ENCODE measurements at regions not wholly inside any gene's neighbourhood (a gene's known extent, or its start where the extent isn't known, plus 50 kb on each side); places are given as distances from the start of the nearest gene placed in this dataset.
"Not testable (repeated sequence)": the region's sequence is repeated elsewhere in the genome, so short reads cannot be mapped to it uniquely, and the experiment has no call there.

DNA sequence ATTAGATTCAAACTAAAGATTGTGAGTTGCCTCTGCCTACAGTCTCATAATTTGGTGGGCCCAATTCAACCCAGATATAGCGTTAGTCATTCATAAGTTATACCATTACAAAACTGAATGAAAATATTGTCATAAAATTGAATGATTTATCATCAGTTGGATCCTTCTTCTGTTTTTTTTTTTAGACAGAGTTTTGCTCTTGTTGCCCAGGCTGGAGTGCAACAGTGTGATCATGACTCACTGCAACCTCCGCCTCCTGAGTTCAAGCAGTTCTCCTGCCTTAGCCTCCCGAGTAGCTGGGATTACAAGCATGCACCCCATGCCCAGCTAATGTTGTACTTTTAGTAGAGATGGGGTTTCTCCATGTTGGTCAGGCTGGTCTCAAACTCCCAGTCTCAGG lies 157.2 kb upstream of the PTBP2 start:
- H3K4me2 ChIP-seq; H3K79me2 ChIP-seq (ENCODE audit: insufficient read depth); H2AFZ ChIP-seq (ENCODE audit: low read depth); H4K20me1 ChIP-seq (ENCODE audit: insufficient read depth); H3K27me3 ChIP-seq (ENCODE audit: insufficient read depth); H3K27ac ChIP-seq (ENCODE audit: low read depth in 2 of 2, low read length in 1 of 2); CTCF ChIA-PET; H3K9ac ChIP-seq; H3K9me2 ChIP-seq; H3K36me3 ChIP-seq (replicated peaks in 1 of 2; ENCODE audit: control insufficient read depth in 1 of 2, insufficient read depth in 2 of 2, low read length in 1 of 2); POLR2A ChIA-PET; H3F3A ChIP-seq (replicated peaks; ENCODE audit: insufficient read depth); DNase-seq; H3K4me3 ChIP-seq (ENCODE audit: low read depth in 2 of 2, low read length in 1 of 2); H3K4me1 ChIP-seq (ENCODE audit: control insufficient read depth in 1 of 2, insufficient read depth in 2 of 2, low read depth in 1 of 2, low read length in 1 of 2); H3K9me3 ChIP-seq: not testable (repeated sequence)
- 60% methylated on average over 3 of the region's 3 CpGs for WGBS (ENCODE audit: low lambda C conversion rate)

- ChIA-PET CTCF (no interaction called here), POLR2A (no interaction called here)
- no peaks in the 10 kb centered on the region; a peak in 1 of 4 replicates for H3K4me1 ChIP-seq (ENCODE audit: control insufficient read depth in 1 of 2, insufficient read depth in 2 of 2, low read depth in 1 of 2, low read length in 1 of 2)
- no peaks in the 10 kb centered on the region for H3K27me3 ChIP-seq (ENCODE audit: insufficient read depth)
- no peak overlapping the region for H3K4me2 ChIP-seq
- WGBS (ENCODE audit: low lambda C conversion rate) = 71% methylated on average over 1 of the region's 1 CpG
- H4K20me1 ChIP-seq (ENCODE audit: insufficient read depth) = no peaks in the 10 kb centered on the region
- H3K27ac ChIP-seq (ENCODE audit: low read depth in 2 of 2, low read length in 1 of 2) = no peak overlapping the region
- H3K4me3 ChIP-seq (ENCODE audit: low read depth in 2 of 2, low read length in 1 of 2) = no peak overlapping the region
- no peaks in the 10 kb centered on the region for H3K36me3 ChIP-seq (replicated peaks in 1 of 2; ENCODE audit: control insufficient read depth in 1 of 2, insufficient read depth in 2 of 2, low read length in 1 of 2)
- TF ChIP-seq TCF12 (IDR thresholded peaks at IDR 0.05) = no peak
- no peak for TF ChIP-seq FOSL2 (IDR thresholded peaks at IDR 0.05; ENCODE audit: borderline replicate concordance, low read depth)
- TF ChIP-seq, protein P1, sequence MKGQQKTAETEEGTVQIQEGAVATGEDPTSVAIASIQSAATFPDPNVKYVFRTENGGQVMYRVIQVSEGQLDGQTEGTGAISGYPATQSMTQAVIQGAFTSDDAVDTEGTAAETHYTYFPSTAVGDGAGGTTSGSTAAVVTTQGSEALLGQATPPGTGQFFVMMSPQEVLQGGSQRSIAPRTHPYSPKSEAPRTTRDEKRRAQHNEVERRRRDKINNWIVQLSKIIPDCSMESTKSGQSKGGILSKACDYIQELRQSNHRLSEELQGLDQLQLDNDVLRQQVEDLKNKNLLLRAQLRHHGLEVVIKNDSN (IDR thresholded peaks at IDR 0.05; ENCODE audit: borderline replicate concordance, low read depth) = no peak
- no peak for TF ChIP-seq MXI1 (IDR thresholded peaks at IDR 0.05; ENCODE audit: low read depth, low read length)
- TF ChIP-seq NFIC (IDR thresholded peaks at IDR 0.05; ENCODE audit: borderline replicate concordance) = no peak
- TF ChIP-seq FOXM1 (IDR thresholded peaks at IDR 0.05; ENCODE audit: low read depth) = no peak
- TF ChIP-seq GABPA (IDR thresholded peaks at IDR 0.05; ENCODE audit: low read depth) = no peak
- TF ChIP-seq MEF2A (IDR thresholded peaks at IDR 0.05; ENCODE audit: borderline replicate concordance, low read depth) = no peak
- TF ChIP-seq ZBTB33 (IDR thresholded peaks at IDR 0.05; ENCODE audit: borderline replicate concordance, low read depth) = no peak
- no peak for TF ChIP-seq TEAD4 (IDR thresholded peaks at IDR 0.05; ENCODE audit: borderline replicate concordance, insufficient read depth)
- TF ChIP-seq, protein P2, sequence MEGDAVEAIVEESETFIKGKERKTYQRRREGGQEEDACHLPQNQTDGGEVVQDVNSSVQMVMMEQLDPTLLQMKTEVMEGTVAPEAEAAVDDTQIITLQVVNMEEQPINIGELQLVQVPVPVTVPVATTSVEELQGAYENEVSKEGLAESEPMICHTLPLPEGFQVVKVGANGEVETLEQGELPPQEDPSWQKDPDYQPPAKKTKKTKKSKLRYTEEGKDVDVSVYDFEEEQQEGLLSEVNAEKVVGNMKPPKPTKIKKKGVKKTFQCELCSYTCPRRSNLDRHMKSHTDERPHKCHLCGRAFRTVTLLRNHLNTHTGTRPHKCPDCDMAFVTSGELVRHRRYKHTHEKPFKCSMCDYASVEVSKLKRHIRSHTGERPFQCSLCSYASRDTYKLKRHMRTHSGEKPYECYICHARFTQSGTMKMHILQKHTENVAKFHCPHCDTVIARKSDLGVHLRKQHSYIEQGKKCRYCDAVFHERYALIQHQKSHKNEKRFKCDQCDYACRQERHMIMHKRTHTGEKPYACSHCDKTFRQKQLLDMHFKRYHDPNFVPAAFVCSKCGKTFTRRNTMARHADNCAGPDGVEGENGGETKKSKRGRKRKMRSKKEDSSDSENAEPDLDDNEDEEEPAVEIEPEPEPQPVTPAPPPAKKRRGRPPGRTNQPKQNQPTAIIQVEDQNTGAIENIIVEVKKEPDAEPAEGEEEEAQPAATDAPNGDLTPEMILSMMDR (IDR thresholded peaks at IDR 0.05) = no peak
- TF ChIP-seq IRF3 (IDR thresholded peaks at IDR 0.05; ENCODE audit: low read depth, low read length) = no peak
- TF ChIP-seq RFX5 (IDR thresholded peaks at IDR 0.05; ENCODE audit: low read length) = no peak
- TF ChIP-seq JUND (IDR thresholded peaks at IDR 0.05) = no peak
- TF ChIP-seq RXRA (IDR thresholded peaks at IDR 0.05; ENCODE audit: borderline replicate concordance, low read depth) = no peak
- TF ChIP-seq, protein P3, sequence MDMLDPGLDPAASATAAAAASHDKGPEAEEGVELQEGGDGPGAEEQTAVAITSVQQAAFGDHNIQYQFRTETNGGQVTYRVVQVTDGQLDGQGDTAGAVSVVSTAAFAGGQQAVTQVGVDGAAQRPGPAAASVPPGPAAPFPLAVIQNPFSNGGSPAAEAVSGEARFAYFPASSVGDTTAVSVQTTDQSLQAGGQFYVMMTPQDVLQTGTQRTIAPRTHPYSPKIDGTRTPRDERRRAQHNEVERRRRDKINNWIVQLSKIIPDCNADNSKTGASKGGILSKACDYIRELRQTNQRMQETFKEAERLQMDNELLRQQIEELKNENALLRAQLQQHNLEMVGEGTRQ (IDR thresholded peaks at IDR 0.05; ENCODE audit: borderline replicate concordance, low read depth, low read length) = no peak
- TF ChIP-seq NRF1 (IDR thresholded peaks at IDR 0.05; ENCODE audit: low read depth, low read length) = no peak
- no peak for TF ChIP-seq TAF1 (IDR thresholded peaks at IDR 0.05; ENCODE audit: borderline replicate concordance, low read depth, low read length)
- no peak for TF ChIP-seq RCOR1 (IDR thresholded peaks at IDR 0.05; ENCODE audit: low read length)
- no peak for TF ChIP-seq CHD2 (IDR thresholded peaks at IDR 0.05; ENCODE audit: low read length, partially characterized antibody)
- no peaks in the 10 kb centered on the region for H3F3A ChIP-seq (replicated peaks; ENCODE audit: insufficient read depth)
- no peak for DNase-seq
- no peaks in the 10 kb centered on the region for H3K9me2 ChIP-seq
- H3K79me2 ChIP-seq (ENCODE audit: insufficient read depth) = no peaks in the 10 kb centered on the region
- no peak overlapping the region for H2AFZ ChIP-seq (ENCODE audit: low read depth)
- H3K9ac ChIP-seq = no peak overlapping the region
- H3K9me3 ChIP-seq = no peaks in the 10 kb centered on the region
Observed at GRCh38 chr1:96565546-96565945, 156.0 kb upstream of the PTBP2 start.

All from SK-N-SH (cell line).